Mesendoderm (in vitro differentiated cells): ENCODE measurements at regions not wholly inside any gene's neighbourhood (a gene's known extent, or its start where the extent isn't known, plus 50 kb on each side); places are given as distances from the start of the nearest gene placed in this dataset.

Experiments used
- DNase-seq: peaks from one replicate; pipeline ENCODE4 v3.0.0; 2013
- H2AK5ac ChIP-seq: 2 replicates; pipeline ENCODE4 v1.6.1; 2013; ENCODE audit warnings: low read length, inconsistent platforms
- H2BK120ac ChIP-seq: 2 replicates; pipeline ENCODE4 v1.6.1; 2013; ENCODE audit warnings: low read depth, mild to moderate bottlenecking, low read length, moderate library complexity, mixed read lengths
- H2BK15ac ChIP-seq: replicated peaks from 2 replicates; pipeline ENCODE4 v1.6.1; 2013; ENCODE audit warnings: low read depth, mild to moderate bottlenecking, moderate library complexity
- H2BK5ac ChIP-seq: 2 replicates; pipeline ENCODE4 v1.6.1; 2013; ENCODE audit warnings: low read length, inconsistent platforms
- H3K18ac ChIP-seq: 2 replicates; pipeline ENCODE4 v1.6.1; 2013; ENCODE audit warnings: mild to moderate bottlenecking, low read length, mixed read lengths
- H3K23ac ChIP-seq: one replicate; pipeline ENCODE4 v1.6.1; 2013; ENCODE audit warnings: low read length
- H3K27ac ChIP-seq: 2 replicates; pipeline ENCODE4 v1.5.1; 2013; ENCODE audit warnings: low read depth, mild to moderate bottlenecking, inconsistent platforms, low read length, moderate library complexity
- H3K27me3 ChIP-seq: 2 replicates; pipeline ENCODE4 v1.6.1; 2013; ENCODE audit warnings: low read length, control low read depth, mild to moderate bottlenecking, inconsistent platforms; ENCODE audit not compliant: insufficient read depth, poor library complexity
- H3K36me3 ChIP-seq: 2 replicates; pipeline ENCODE4 v1.6.1; 2013; ENCODE audit warnings: low read length, inconsistent platforms; ENCODE audit not compliant: control insufficient read depth, insufficient read depth
- H3K4ac ChIP-seq: one replicate; pipeline ENCODE4 v1.6.1; 2013; ENCODE audit warnings: low read depth, mild to moderate bottlenecking, low read length, moderate library complexity
- H3K4me1 ChIP-seq: 2 replicates; pipeline ENCODE4 v1.6.1; 2013; ENCODE audit warnings: low read depth, low read length, inconsistent platforms; ENCODE audit not compliant: control insufficient read depth
- H3K4me2 ChIP-seq: 2 replicates; pipeline ENCODE4 v1.6.1; 2013; ENCODE audit warnings: low read length
- H3K4me3 ChIP-seq: 2 replicates; pipeline ENCODE4 v1.5.1; 2013; ENCODE audit warnings: mild to moderate bottlenecking, low read length
- H3K56ac ChIP-seq: one replicate; pipeline ENCODE4 v1.6.1; 2013; ENCODE audit warnings: low read length
- H3K79me1 ChIP-seq: 2 replicates; pipeline ENCODE4 v1.6.1; 2013; ENCODE audit warnings: low read length, inconsistent platforms
- H3K79me2 ChIP-seq: 2 replicates; pipeline ENCODE4 v1.6.1; 2013; ENCODE audit warnings: mild to moderate bottlenecking, low read length; ENCODE audit not compliant: control insufficient read depth, insufficient read depth
- H3K9ac ChIP-seq: 2 replicates; pipeline ENCODE4 v1.6.1; 2013; ENCODE audit warnings: low read length, inconsistent platforms
- H4K5ac ChIP-seq: one replicate; pipeline ENCODE4 v1.6.1; 2013; ENCODE audit warnings: low read length
- H4K8ac ChIP-seq: one replicate; pipeline ENCODE4 v1.6.1; 2013; ENCODE audit warnings: low read depth, mild to moderate bottlenecking, control low read depth, low read length, moderate library complexity
- WGBS: extraction: QIAGEN DNeasy Blood & Tissue Kit; methylation state at CpG from one replicate; pipeline ENCODE4 v1.1.7; 2013; ENCODE audit warnings: low lambda C conversion rate, missing lambda C conversion rate; ENCODE audit not compliant: insufficient coverage; ENCODE audit errors: extremely low coverage; 5-methylcytosine and 5-hydroxymethylcytosine counted together

DNA sequence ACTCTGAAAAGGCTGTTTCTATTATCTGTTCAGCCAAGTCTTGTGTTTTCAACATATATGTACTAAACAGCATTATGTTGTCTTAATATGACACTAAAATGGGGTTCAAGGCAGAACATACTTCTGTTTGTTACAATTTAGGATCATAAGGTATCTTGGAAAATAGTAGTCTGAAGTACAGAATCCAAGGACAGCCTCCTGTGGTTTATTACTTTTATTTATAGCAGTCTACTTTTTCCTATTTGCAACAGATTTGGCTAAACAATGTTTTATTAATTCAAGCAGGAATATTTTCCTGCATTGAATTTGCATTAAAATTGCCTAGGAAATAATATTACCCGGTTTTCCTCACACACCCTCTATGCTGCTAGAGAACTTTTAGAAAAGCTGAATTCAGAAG is 67.7 kb downstream of the PLEKHG1 start:
- H3K4me3 ChIP-seq, result no peak overlapping the region
- no peak overlapping the region for H3K18ac ChIP-seq
- H3K79me2 ChIP-seq, result no peaks in the 10 kb centered on the region
- H3K27ac ChIP-seq, result no peak overlapping the region
- no peaks in the 10 kb centered on the region for H3K79me1 ChIP-seq
- H3K36me3 ChIP-seq, result no peaks in the 10 kb centered on the region
- H3K4ac ChIP-seq, result no peak overlapping the region
- no peak overlapping the region for H2BK5ac ChIP-seq
- H3K27me3 ChIP-seq, result no peaks in the 10 kb centered on the region
- no peaks in the 10 kb centered on the region for H3K4me1 ChIP-seq
- H3K56ac ChIP-seq, result no peak overlapping the region
- no peak overlapping the region for H3K23ac ChIP-seq
- no peak overlapping the region for H4K5ac ChIP-seq
- no peak overlapping the region for H2BK15ac ChIP-seq
- no peak overlapping the region for H2BK120ac ChIP-seq
- H4K8ac ChIP-seq, result no peak overlapping the region
- no peak overlapping the region for H3K4me2 ChIP-seq
- no peak overlapping the region for H3K9ac ChIP-seq
- DNase-seq, result no peak
- no peak overlapping the region for H2AK5ac ChIP-seq
- WGBS, result no CpG with 5 or more reads among the region's 1 CpG

DNA sequence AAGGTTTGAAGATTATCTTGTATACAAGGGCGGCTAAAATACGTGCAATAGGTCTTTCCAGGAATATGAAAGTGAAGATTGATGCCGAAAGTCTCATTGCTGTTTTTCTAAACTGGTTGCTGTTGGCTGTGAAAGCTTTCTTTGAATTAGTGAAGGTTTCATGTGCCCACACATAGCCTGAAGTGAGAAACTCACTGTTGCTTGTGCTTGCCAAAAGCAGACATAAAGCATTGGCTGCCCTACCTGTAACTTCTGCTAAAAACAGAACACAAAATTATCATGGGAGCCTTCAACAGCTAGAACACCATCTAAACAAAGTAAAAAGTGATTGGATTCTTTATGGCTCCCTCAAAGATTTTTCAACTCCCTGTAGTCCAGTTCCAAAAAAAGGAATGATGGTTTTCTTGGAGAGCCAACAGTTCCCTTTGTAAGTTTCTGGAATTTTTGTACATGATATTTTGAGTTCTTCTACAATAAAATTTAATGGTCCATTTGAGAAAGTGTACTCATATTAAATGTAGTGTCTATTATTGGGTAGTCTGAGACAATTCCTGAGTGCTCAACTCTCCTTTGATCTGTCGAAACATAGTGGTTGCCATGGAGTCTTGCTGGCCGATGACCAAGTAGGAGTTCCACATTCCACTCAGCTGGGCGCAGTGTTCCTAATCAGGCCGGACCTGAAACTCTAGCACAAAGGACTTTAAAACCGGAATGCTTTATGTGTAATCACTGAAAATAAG is 68.5 kb downstream of the PLEKHG1 start:
- no peak overlapping the region for H3K9ac ChIP-seq
- H2AK5ac ChIP-seq, result no peak overlapping the region
- no peak overlapping the region for H3K27ac ChIP-seq
- no peak overlapping the region for H2BK5ac ChIP-seq
- DNase-seq, result peak; percentile 54
- H3K4me1 ChIP-seq, result no peaks in the 10 kb centered on the region
- no peak overlapping the region for H3K4me3 ChIP-seq
- H2BK15ac ChIP-seq, result no peak overlapping the region
- no peak overlapping the region for H3K18ac ChIP-seq
- no peaks in the 10 kb centered on the region for H3K79me1 ChIP-seq
- H3K4ac ChIP-seq, result no peak overlapping the region
- no peaks in the 10 kb centered on the region for H3K36me3 ChIP-seq
- no peak overlapping the region for H3K4me2 ChIP-seq
- H3K27me3 ChIP-seq, result no peaks in the 10 kb centered on the region
- no peak overlapping the region for H2BK120ac ChIP-seq
- no peak overlapping the region for H3K56ac ChIP-seq
- H3K79me2 ChIP-seq, result no peaks in the 10 kb centered on the region
- H4K8ac ChIP-seq, result no peak overlapping the region
- H3K23ac ChIP-seq, result no peak overlapping the region
- no CpG with 5 or more reads among the region's 8 CpGs for WGBS
- no peak overlapping the region for H4K5ac ChIP-seq

DNA sequence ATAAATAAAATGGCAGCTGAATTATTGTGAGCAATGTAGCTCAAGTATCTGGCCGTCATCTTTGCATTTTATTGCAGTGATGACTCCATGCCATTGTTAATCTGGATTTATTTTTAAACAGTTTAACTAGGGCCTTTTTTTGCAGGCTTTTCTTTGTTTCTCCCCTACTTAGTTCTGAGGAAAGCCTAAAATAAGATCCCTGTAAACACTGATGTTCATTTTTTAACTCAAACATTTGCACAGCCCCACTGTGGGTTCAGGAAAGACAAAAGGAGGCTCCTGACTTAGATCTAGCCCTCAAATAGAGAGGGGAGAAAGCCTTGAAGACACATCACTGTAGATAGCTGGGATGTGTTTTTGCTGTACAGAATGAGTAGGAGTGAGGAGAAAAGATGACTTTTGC is 69.2 kb downstream of the PLEKHG1 start:
- DNase-seq, result no peak
- H4K8ac ChIP-seq, result no peak overlapping the region
- no peak overlapping the region for H2BK15ac ChIP-seq
- H3K79me2 ChIP-seq, result no peaks in the 10 kb centered on the region
- no peaks in the 10 kb centered on the region for H3K36me3 ChIP-seq
- H3K27me3 ChIP-seq, result no peaks in the 10 kb centered on the region
- H2BK120ac ChIP-seq, result no peak overlapping the region
- no peaks in the 10 kb centered on the region for H3K79me1 ChIP-seq
- no peaks in the 10 kb centered on the region for H3K4me1 ChIP-seq
- H3K27ac ChIP-seq, result no peak overlapping the region
- no peak overlapping the region for H3K4me3 ChIP-seq
- no peak overlapping the region for H3K18ac ChIP-seq
- no peak overlapping the region for H3K23ac ChIP-seq
- H3K4me2 ChIP-seq, result no peak overlapping the region
- H3K56ac ChIP-seq, result no peak overlapping the region
- H2AK5ac ChIP-seq, result no peak overlapping the region
- no peak overlapping the region for H4K5ac ChIP-seq
- no peak overlapping the region for H2BK5ac ChIP-seq
- WGBS, result no CpG with 5 or more reads among the region's 1 CpG
- no peak overlapping the region for H3K9ac ChIP-seq
- no peak overlapping the region for H3K4ac ChIP-seq

DNA sequence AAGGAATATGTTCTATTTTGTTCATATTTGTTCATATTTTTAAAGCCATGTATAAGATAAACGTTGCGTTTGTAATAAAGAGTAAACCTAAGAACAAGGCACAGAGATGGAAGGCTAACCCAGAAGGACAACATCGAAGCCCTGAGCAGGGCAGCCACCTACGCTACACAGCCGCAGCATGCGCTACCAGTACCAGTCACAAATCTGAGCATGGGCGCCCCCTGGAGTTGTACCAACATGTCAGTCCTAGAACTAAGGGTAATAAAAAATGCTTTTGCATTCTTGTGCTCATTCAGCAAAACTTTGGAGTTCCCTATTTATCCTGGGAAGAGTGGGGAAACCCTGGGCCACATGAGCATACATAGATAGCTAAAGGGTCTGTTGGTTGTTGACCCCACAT is 70.6 kb downstream of the PLEKHG1 start:
- Histone ChIP-seq H3K79me2 (no peaks in the 10 kb centered on the region), H3K4me3 (no peak overlapping the region), H3K18ac (no peak overlapping the region), H3K4me1 (no peaks in the 10 kb centered on the region), H3K4ac (no peak overlapping the region), H3K23ac (no peak overlapping the region), H2BK5ac (no peak overlapping the region), H2AK5ac (no peak overlapping the region), H3K27me3 (no peaks in the 10 kb centered on the region), H2BK15ac (no peak overlapping the region), H4K5ac (no peak overlapping the region), H3K4me2 (no peak overlapping the region), H3K27ac (no peak overlapping the region), H3K9ac (no peak overlapping the region), H3K79me1 (no peaks in the 10 kb centered on the region), H4K8ac (no peak overlapping the region), H3K36me3 (no peaks in the 10 kb centered on the region), H2BK120ac (no peak overlapping the region), H3K56ac (no peak overlapping the region)
- WGBS, result no CpG with 5 or more reads among the region's 7 CpGs
- no peak for DNase-seq

DNA sequence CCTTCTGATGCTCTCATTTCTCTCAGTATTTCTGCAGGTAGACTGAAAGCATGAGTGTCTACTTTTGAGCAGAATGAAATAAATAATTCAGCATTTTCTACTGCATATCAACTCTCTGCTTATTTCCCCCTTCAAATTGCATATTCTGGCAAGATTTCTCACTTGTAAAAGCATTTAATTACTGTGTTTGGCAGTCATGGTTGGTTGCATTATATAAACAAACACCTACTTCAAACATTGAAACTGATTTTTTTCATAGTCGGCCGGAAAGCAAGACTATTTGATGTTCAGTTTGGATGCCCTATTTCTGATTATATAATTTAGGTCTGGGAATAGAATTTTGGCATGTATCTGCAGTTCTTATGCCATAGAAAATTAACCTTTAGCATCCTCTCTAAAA is 73.1 kb downstream of the PLEKHG1 start:
- Histone ChIP-seq H3K79me2 (no peaks in the 10 kb centered on the region), H3K4ac (no peak overlapping the region), H3K79me1 (no peaks in the 10 kb centered on the region), H3K27ac (no peak overlapping the region), H3K4me3 (no peak overlapping the region), H2AK5ac (no peak overlapping the region), H4K5ac (no peak overlapping the region), H3K23ac (no peak overlapping the region), H3K9ac (no peak overlapping the region), H2BK5ac (no peak overlapping the region), H2BK15ac (no peak overlapping the region), H3K56ac (no peak overlapping the region), H3K27me3 (no peaks in the 10 kb centered on the region), H2BK120ac (no peak overlapping the region), H3K36me3 (no peaks in the 10 kb centered on the region), H3K4me1 (no peaks in the 10 kb centered on the region), H4K8ac (no peak overlapping the region), H3K18ac (no peak overlapping the region), H3K4me2 (no peak overlapping the region)
- WGBS, result no CpG with 5 or more reads among the region's 2 CpGs
- DNase-seq, result no peak

DNA sequence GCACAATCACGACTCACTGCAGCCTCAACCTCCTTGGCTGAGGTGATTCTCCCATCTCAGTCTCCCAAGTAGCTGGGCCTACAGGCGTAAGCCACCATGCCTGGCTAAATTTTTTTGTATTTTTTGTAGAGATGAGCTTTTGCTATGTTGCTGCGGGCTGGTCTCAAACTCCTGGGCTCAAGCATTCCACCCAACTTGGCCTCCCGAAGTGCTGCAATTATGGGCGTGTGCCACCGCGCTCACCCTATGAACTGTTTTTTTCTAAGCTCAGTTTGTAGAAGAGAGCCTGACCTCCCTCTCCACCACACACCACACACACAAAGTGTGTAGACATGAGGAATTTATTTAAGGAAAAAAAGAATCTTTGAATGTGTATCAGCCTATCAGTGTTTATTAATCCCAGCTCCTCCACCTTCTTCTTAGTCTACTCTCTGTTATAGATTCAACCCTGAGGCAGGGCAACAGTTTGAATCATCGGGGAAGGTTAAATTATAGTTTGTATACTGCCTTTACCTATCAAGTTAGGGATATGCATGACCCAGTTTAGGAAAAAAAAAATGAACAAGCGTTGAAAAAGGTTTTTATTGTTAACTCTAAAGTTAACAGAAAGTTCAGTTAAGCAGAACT is 74.1 kb downstream of the PLEKHG1 start:
- no peak overlapping the region for H3K9ac ChIP-seq

More for the DNA sequence above, 74.1 kb downstream of the PLEKHG1 start:
- Histone ChIP-seq H4K8ac (no peak overlapping the region), H3K36me3 (no peaks in the 10 kb centered on the region), H3K79me2 (no peaks in the 10 kb centered on the region), H2AK5ac (no peak overlapping the region), H2BK120ac (no peak overlapping the region), H2BK5ac (no peak overlapping the region), H3K27me3 (no peaks in the 10 kb centered on the region), H3K18ac (no peak overlapping the region), H3K27ac (no peak overlapping the region), H3K4me3 (no peak overlapping the region), H4K5ac (no peak overlapping the region), H3K4ac (no peak overlapping the region), H3K23ac (no peak overlapping the region), H3K4me1 (no peaks in the 10 kb centered on the region), H3K4me2 (no peak overlapping the region), H3K56ac (no peak overlapping the region), H2BK15ac (no peak overlapping the region), H3K79me1 (no peaks in the 10 kb centered on the region)
- WGBS, result no CpG with 5 or more reads among the region's 9 CpGs
- DNase-seq, result no peak
